HG02973 (cell line): ENCODE measurements at regions not wholly inside any gene's neighbourhood (a gene's known extent, or its start where the extent isn't known, plus 50 kb on each side); places are given as distances from the start of the nearest gene placed in this dataset.

Experiments
- ATAC-seq: cut with Tn5 transposase; IDR thresholded peaks from one replicate; pipeline ENCODE4 v1.9.1; 2021; ENCODE audit warnings: moderate library complexity; ENCODE audit not compliant: unreplicated experiment

DNA sequence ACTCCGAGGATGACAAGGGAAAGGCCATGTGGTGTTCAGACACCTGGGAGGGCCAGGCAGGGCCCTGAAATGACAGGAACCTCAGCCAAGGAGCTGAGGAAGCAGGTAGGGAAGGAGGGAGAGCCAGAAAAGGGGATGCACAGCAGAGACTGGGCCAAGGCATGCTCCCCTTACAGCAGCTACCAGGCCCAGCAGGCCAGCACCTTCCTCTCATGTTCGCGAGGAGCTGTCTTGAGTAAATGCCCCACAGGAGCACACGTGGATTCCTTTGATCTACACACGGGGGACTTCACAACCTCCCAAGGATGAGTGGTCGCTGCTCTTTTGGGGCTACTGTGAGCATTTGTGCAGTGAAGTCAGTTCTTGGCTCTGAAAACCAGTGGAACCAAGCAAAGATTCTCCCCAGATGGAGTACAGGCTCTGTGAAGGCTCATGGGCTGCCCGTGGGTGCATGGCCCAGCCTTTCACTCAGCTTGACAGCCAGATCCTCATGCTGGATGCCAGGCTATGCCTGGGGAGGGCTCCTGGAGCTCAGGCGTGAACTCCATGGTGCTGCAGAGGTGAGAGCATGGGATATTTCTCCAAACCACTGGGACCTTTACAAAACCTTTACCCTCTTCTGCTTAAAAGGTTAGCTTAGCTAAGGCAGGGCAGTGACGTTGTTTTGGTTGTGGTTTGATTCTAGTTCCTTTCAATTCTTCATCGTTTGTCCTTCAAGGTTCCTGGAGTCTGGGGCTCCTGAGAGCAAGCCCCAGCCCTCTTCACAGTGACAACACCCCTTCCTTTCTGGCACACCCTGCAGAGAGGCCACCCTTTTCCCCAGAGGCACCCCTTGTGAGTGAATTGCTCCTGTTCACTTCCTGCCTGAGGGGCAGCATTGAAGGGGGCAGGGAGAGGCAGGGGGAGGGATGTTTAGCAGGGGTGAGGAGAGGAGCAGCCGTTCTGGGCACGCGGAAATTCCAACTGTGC lies 74.2 kb upstream of the ZPBP start:
- ATAC-seq, result no peak

DNA sequence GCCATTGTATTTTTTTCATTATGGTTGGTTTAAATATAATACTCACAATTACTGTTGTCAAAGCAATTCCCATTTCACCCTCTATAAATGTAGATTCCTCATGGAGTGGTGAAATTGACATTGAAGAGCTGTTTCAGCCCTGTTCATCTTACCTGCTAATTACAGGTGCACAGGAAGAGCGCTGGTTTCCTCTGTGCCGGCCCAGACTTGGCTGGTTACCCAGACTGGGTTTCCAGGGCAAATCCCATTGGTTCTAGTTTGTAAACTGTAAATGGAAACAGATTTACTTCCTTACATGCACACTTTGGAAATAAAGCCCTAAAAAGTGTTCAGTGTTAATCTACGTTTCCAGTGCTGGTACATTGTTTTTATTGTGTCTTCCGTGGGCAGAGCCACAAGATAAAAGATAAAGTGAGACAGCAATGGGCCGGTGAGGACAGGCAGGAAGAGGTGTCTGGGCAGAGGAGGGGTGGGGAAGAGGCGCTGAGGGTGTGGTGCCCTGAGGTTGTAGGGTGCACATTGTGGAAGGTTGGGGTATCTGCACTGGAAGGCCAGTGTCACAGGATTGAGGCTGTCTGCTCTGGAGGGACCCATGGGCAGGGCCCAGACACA lies 71.6 kb upstream of the ZPBP start:
- no peak for ATAC-seq

DNA sequence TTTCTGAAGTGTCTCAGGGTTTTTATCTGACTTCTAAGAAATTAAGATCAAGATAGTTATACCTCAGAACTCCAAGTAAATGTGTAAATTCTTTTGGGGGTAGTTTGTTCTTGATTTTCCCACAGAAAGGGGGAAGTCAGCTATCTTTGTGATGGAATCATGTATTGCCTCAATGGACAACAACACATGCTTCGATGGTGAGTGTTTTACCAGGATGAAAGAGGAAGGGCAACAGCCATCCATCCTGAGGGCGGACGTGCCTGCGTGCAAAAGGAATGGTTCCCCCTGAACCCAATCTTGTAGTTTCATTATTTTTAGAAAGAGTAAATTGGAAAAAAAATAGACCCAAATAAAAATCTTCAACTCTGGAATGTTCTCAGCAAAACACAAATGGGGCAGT lies 67.2 kb upstream of the ZPBP start:
- ATAC-seq, result no peak

DNA sequence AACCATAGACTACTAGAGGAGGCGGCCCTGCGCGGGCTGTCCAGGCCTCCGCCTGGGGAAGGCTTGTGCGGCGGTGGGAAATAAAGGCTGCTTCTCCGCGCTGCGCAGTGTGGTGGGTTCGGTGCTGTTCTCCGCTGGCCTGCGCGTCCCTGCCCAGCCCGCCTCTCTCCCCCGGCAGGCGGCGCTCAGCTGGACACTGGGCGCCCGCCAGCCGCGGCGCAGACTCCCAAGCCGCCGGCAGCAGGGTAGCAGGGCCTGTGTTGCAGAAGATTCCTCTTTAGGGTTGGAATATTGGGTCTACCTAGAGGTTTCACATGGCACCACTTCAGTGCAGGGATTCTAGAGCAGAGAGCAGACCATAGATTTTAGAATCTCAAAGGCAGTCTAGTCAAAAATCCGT lies 66.1 kb upstream of the ZPBP start:
- ATAC-seq, result no peak

DNA sequence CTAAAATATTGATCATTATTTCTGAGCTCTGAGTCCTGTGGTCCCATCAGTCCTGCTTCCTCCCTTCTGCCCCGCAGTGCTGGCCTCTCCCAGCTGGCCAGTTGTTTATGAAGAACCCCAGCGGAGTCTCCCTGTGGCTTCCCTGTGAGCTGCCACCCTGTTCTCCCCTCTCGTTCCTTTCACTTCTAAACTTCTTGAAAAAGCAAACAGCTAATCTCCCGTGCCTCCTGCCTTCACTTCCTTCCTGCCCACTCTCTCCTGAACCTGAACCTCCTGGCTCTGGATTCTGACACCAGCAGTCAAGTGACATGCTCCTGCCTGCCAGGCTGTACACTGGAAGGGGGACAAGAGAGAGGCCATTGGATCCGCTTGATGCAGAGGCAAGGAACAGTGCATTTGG lies 63.7 kb upstream of the ZPBP start:
- no peak for ATAC-seq

DNA sequence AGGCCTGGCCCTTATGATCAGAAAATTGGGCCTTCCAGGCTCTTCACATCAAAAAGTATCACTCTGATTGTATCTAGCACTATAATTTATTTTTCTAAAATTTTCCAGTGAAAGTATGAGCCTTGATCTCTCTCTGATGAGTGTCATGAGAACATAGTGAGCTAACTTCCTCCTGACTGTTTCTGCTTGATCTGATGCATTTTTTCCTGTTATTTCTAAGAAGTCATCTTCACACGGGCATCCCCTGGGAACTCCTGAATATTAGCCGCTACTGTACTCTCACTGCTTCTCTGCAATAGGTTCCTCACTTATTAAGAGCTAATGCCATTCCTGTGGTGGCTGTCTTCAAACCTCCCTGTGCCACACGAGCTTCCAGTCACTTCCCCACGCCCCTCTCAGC lies 63.1 kb upstream of the ZPBP start:
- ATAC-seq, result no peak

DNA sequence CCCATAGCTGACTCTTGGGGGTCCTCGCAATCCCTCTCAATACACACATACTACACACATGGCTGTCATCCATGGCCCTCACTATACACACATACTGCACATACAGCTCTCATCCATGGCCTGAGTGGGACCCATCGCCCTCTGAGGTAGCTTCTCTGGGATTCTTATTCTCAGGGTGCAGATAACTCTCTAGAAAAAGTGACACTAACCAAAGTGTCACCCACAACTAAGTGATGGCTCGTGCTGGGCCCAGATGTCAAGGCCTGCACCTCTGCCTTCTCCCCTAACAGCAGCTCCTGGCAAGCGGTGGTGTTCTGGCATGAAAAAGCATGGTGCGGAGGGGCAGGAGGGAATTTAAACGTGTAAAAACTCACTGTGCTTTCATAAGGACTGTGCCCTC lies 62.7 kb upstream of the ZPBP start:
- no peak for ATAC-seq

DNA sequence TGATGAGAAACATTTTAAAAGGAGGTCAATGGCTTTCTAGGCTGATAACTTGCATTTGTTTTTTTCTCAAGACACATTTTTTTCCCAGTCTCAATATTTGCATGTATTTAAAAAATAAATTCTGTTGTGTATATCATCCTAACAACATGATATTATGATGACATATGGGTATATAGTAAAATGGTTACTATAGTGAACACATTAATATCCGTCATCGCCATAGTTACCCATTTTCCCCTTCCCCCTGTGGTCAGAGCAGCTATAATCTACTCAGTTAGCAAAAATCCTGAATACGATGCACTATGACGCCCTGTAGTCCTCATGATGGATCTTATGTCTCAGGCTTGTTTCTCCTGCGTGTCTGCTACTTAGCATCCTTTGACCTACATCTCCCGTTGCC lies 60.9 kb upstream of the ZPBP start:
- no peak for ATAC-seq

DNA sequence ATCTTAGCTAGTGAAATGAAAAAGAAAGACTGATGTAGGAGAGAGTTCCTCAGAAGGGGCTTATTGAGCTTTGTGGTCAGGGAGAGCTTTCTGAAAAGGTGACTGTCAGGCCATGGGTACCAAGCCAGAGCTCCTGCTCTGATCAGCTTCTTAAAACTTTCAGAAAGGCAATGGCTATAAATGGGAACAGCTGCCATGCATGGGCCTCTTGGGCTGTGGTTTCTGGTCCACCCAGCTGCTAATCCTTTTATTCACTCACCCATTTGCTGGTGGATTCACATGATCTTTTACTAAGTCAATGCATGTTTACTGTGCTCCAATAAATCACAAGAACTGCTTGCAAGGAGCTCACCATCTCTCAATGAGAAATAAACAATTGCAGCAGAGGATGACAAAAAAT lies 60.1 kb upstream of the ZPBP start:
- ATAC-seq, result no peak

DNA sequence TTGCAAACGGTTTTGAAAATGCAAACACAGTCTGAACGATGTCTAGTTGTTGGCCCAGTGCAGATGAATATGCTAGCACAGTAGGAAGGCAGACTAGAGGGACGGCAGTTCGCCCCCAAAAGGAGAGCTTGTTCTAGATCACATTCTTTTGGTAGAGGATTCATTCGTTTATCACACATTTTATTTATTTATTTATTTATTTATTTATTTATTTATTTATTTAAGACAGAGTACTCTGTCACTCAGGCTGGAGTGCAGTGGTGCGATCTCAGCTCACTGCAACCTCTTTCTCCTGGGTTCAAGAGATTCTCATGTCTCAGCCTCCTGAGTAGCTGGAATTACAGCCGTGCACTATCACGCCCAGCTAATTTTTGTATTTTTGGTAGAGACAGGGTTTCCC lies 59.4 kb upstream of the ZPBP start:
- no peak for ATAC-seq

DNA sequence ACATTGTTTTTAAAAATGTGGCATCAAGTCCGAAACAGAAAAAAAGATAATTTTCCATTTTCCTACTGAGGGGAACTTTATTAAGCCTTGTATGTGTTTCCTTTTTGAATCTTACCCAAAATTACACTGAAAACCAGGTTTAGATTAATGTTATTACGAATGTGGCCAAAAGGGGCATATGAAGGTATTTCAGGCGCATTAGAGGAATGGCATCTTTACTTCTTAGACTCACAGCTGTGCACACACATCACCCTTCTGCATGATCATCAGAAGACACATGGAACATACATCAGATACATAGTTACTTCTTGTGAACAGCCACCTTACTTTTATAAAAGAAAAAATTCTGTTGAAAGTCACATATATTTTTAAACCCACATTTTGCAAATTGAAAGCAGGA lies 58.6 kb upstream of the ZPBP start:
- ATAC-seq, result no peak

DNA sequence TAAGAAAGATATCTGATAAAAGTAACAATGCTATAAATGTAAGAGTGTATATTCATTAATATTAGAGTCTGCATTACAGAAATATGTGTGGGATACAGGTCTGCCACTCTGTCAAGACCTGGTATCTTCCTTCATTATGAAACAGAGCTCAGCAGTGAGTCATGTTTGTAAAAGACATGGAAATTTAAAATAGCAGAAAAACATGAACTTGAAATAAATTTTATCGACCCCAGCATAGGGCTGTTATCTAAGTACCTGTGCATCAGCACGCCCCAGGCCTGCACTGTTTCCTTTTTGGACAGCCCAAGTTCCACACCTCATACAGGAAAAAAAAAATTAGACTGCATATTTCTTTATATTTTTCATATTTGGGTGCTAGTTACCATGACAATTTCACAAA lies 58.0 kb upstream of the ZPBP start:
- no peak for ATAC-seq

DNA sequence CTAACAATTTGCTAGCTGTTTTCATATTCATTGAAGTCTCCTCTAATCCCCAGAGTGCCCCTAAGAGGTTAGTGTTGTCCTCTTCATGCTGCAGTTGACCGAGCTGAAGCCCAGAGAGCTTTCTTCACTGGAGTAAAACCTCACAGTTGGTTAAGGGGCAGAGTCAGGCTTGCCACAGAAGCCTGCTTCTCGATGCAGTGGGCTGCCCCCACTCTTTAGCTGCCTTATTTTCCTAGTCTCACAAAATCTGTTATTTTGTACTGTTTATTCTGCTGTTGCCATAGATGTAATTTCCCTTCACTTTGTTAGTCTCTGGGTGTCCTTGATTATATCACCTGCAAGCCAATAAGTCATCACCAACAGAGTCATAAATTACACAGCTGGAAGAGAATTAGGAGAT lies 56.3 kb upstream of the ZPBP start:
- no peak for ATAC-seq

DNA sequence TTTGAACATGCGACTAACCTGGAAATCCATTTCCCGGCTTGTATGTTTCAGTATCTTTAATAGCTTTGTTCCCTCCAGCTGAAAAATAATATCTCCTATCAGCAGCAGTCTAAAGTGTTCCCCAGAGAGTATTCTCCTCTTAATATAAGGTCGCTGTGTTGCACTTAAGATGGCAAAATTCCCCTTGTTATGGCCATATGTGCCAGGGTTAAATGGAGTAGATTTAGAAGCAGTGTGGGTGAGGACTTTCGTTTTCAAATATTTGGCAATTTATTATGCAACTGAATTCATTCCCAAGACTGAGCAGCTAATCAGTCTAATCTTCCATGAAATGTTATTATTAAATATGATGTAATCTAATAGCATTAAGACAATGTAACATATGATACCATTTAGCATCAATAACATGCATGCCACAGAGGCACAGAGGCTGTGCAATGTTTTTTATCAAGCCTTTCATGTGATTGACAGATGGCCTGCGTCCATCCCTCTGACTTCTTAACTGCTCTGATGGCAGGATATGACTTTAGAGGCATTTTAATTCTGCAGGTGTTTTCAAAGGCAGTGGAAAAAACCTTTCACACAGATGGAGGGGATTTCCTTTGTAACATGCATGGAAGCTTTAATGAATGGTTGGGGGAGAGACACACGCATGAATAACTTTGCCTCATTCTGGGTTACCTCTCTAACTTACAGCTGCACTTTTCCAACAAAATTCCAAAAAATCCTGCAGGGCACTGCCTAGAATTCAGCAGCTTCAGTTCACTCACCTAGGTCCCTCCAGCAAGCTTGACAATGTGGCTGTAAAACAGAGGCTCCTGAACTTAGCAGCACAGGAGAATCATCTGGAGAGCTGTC lies 55.1 kb upstream of the ZPBP start:
- ATAC-seq, result peak; percentile 53

DNA sequence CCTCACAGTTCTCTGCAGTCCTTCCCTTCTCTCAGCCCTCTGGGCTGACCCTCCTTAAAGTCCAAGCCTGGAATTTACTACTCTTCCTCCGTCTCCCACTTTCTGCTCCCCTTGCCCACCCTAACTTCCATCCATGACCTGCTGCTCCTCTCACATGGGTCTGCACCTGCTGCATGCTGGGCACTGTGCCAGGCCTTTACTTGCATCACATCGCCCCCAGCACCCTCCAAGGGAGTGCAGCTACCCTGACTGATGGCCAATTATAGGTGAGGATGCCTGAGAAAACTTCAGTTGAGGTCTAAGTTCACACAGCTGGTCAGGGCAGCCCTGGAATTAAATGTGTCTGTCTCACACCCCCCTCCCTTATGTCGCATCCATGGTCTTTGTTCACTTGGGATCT lies 53.6 kb upstream of the ZPBP start:
- ATAC-seq, result no peak

DNA sequence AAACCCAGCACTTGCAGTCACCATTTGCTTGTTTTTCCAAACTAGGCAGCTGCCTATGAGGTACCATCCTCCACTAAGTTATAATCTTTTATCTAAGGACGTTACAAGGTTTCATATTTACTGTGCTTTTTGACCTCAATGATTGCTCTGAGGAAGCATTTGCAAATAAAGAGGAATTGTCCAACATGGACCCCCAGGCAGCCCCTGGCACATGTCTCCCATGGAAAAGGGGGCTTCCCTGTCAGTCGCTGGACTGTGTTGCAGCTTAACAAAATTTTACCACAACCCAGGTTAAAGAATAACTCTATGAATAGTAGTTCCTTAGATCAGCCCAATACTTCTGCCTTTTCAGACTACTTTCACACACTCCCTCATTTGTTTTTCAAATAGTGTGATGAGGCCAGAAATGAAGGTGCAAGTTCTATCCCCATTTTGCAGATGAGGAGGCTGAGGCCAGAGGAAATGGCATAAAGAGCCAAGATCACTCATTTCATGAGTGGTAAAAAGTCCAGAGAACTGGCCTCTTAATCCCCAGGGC lies 52.8 kb upstream of the ZPBP start:
- ATAC-seq, result peak; percentile 30

DNA sequence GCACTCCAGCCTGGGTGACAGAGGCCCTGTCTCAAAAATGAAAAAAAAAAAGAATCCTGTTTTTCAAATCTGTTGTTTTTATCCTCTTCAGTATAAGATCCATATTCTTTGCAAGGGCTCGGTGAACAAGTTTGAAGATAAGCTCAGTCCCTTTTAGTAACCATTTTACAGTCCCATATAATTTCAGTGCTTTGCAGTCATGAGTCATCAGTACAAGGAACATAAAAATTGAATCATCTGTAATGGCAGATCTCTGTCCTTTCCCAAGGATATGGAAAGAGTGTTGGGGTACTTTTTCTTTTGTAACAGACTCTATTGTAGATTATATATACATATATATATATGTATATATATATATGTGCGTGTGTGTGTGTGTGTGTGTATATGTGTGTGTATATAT lies 52.2 kb upstream of the ZPBP start:
- ATAC-seq, result no peak
